KMS-11 (cell line): ENCODE measurements at regions not wholly inside any gene's neighbourhood (a gene's known extent, or its start where the extent isn't known, plus 50 kb on each side); places are given as distances from the start of the nearest gene placed in this dataset.
"Not testable (repeated sequence)": the region's sequence is repeated elsewhere in the genome, so short reads cannot be mapped to it uniquely, and the experiment has no call there.

Experiments
- H2AFZ ChIP-seq: fragments of 200-600 bp; sonication (generic); 2 replicates; pipeline ENCODE4 v1.6.1; 2016; ENCODE audit warnings: antibody characterized with exemption, mixed run types, low read depth
- H3K27ac ChIP-seq: fragments of 200-600 bp; sonication (generic); 2 replicates; pipeline ENCODE4 v1.6.1; 2016; ENCODE audit warnings: mild to moderate bottlenecking, mixed run types
- H3K27me3 ChIP-seq: fragments of 200-600 bp; sonication (generic); 2 replicates; pipeline ENCODE4 v1.6.1; 2017; ENCODE audit warnings: mild to moderate bottlenecking, low read depth, mixed run types, moderate library complexity; ENCODE audit not compliant: insufficient read depth
- H3K36me3 ChIP-seq: fragments of 200-600 bp; sonication (generic); 2 replicates; pipeline ENCODE4 v1.6.1; 2017; ENCODE audit warnings: mild to moderate bottlenecking, mixed run types; ENCODE audit not compliant: insufficient read depth
- H3K4me1 ChIP-seq: fragments of 200-600 bp; sonication (generic); 2 replicates; pipeline ENCODE4 v1.6.1; 2016; ENCODE audit warnings: mild to moderate bottlenecking, low read depth, mixed run types; ENCODE audit not compliant: poor library complexity, severe bottlenecking
- H3K4me2 ChIP-seq: fragments of 200-600 bp; sonication (generic); 2 replicates; pipeline ENCODE4 v1.7.0; 2016; ENCODE audit warnings: mild to moderate bottlenecking, mixed run types
- H3K4me3 ChIP-seq: fragments of 200-600 bp; sonication (generic); IDR thresholded peaks from 2 replicates; pipeline ENCODE4 v1.6.1; 2017; ENCODE audit warnings: low read depth, low read length, mixed read lengths; ENCODE audit not compliant: insufficient read depth
- H3K79me2 ChIP-seq: fragments of 200-600 bp; sonication (generic); 2 replicates; pipeline ENCODE4 v1.6.1; 2016; ENCODE audit warnings: low read depth, mixed run types; ENCODE audit not compliant: insufficient read depth
- H3K9ac ChIP-seq: fragments of 200-600 bp; sonication (generic); 2 replicates; pipeline ENCODE4 v1.6.1; 2016; ENCODE audit warnings: mild to moderate bottlenecking, mixed run types
- H4K20me1 ChIP-seq: fragments of 200-600 bp; sonication (generic); 2 replicates; pipeline ENCODE4 v1.6.1; 2016; ENCODE audit warnings: mild to moderate bottlenecking, mixed run types; ENCODE audit not compliant: insufficient read depth

DNA sequence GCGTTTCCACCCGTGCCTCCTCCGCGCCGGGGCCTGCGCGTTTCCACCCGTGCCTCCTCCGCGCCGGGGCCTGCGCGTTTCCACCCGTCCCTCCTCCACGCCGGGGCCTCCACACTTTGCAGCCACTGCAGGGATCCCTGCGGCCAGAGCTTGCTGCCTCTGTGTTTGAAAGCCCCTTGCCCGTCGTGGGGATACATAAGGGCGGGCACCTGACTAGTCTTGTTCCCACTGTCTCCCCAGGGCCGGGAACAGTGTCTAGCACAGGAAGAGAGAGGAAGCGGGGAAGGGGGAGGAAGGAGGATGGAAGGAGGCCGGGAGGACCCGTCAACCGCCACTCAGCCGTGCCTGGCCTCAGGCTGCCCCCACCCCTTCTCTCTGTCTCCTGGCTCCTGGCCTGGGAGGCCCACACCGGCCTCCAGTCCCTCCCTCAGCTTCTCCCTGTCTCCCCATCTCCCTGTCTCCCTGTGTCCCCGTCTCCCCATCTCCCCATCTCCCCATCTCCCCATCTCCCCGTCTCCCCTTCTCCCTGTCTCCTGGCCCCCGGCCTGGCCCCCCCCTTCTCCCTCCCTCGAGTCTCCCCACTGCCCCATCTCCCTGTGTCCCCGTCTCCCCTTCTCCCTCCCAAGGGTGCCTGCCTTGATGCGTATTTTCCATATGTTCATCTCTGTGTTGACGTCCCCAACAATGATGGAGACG is 155.6 kb upstream of the ZNF469 start:
- not testable (repeated sequence) for H3K9ac ChIP-seq, H3K79me2 ChIP-seq, H3K4me2 ChIP-seq, H3K36me3 ChIP-seq, H3K4me3 ChIP-seq, H3K27ac ChIP-seq, H3K4me1 ChIP-seq, H2AFZ ChIP-seq, H4K20me1 ChIP-seq
- peaks cover 22% of the 10 kb centered on the region; the same call in 1 of the 2 replicates for H3K27me3 ChIP-seq

DNA sequence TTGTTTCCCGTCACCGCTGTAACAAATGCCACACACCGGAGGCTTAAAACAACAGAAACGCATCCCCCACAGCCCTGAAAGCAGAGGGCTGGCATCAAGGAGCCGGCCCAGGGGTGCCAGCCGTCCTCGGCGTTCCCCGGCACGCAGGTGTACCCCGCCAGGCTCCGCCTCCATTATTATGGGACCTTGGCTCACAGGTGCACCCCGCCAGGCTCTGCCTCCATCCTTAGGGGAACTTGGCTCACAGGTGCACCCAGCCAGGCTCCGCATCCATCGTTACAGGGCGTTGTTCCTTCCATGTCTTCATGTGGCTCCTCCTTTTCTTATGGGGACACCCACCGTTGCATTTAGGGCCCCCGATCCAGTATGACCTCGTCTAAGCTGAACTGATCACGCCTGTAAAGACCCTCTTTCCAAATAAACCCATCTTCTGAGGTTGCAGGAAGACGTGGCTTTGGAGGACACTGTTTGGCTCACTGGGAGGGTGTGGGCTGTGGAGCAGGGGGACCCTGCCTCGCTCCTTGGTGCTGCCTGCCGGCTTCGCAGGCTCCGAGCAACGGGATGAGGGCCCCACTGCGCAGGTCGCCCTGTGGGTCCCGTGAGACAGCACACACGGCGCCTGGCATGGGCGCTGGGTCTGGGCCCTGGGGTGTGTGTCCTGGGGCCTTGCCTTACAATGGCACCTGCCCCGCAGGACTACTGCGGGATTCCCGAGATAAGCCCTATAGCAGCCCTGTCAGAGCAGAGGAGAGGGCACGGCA is 154.9 kb upstream of the ZNF469 start:
- H3K4me3 ChIP-seq, H4K20me1 ChIP-seq, H3K27ac ChIP-seq, H3K79me2 ChIP-seq, H3K9ac ChIP-seq, H3K4me1 ChIP-seq, H3K36me3 ChIP-seq, H3K4me2 ChIP-seq, H2AFZ ChIP-seq: not testable (repeated sequence)
- H3K27me3 ChIP-seq: peaks cover 26% of the 10 kb centered on the region; the same call in 1 of the 2 replicates

DNA sequence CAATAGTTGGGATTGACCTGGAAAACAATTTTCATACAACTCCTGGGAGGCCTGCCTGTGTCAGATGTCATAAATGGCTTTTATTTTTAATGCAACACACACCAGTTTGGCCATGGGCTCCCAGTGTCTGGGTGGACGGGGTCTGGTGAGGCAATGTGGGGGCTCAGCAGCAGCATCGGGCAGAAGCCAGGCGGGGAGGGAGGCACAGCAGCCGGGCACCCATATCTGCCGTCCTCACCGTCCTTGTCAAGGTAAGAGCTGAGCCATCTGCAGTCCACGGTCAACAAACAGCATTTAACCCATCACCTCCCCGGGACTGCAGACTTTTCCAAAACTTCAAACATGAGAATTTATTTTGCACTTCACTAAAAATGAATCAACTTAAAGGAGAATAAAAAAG is 154.0 kb upstream of the ZNF469 start:
- not testable (repeated sequence) for H2AFZ ChIP-seq, H3K27ac ChIP-seq, H3K36me3 ChIP-seq, H3K4me2 ChIP-seq, H3K4me1 ChIP-seq, H3K9ac ChIP-seq, H4K20me1 ChIP-seq, H3K4me3 ChIP-seq, H3K79me2 ChIP-seq
- peaks cover 22% of the 10 kb centered on the region; the same call in 1 of the 2 replicates for H3K27me3 ChIP-seq

DNA sequence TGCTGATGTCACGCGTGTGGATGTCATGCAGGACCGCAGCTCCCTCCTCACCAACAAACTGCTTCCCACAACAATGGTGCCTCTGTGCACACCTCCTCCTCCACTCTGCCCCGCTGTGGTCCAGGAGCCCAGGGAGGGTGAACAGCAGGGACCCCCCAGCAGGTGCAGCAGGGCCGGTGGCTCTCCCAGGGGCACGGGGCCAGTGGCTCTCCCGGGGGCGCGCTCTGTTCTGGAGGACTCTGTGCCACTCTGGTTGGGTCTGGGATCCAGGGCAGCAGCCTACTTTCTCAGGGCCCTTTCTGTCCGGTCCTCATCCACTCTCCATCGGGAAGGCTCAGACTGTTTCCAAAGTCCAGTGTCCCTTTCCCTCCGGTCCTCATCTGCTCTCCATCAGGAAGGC is 153.0 kb upstream of the ZNF469 start:
- not testable (repeated sequence) for H4K20me1 ChIP-seq, H3K4me3 ChIP-seq, H3K36me3 ChIP-seq, H3K4me1 ChIP-seq, H3K9ac ChIP-seq, H3K79me2 ChIP-seq, H2AFZ ChIP-seq, H3K4me2 ChIP-seq, H3K27ac ChIP-seq
- peaks cover 27% of the 10 kb centered on the region; the same call in 1 of the 2 replicates for H3K27me3 ChIP-seq

DNA sequence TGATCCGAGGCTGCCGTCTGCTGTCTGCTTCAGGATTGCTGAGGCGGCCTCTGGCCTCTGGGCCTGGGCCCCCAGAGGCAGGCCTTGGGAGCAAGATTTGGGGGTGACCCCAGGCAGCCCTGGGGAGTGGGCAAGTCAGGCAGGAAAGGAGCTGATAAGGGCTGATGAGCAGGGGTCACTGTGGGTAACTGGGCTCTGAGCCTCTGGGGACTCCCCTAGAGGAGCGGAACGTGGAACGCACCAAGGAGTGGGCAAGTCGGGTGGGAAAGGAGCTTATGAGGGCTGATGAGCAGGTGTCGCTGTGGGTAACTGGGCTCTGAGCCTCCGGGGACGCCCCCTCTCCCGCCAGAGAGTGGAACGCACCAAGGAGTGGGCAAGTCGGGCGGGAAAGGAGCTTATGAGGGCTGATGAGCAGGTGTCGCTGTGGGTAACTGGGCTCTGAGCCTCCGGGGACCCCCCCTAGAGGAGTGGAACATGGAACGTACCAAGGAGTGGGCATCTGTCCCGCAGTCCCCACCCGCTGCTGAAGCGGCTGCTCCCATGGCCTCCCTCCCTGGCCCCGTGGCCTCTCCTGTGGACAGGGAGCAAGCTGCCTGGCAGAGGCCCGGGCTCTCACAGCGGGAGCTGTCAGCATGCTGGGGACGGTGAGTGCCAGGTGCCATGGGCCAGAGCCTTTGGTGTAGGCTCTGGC is 152.3 kb upstream of the ZNF469 start:
- not testable (repeated sequence) for H3K9ac ChIP-seq, H3K36me3 ChIP-seq, H3K4me2 ChIP-seq, H3K4me1 ChIP-seq, H3K4me3 ChIP-seq, H2AFZ ChIP-seq, H3K27ac ChIP-seq, H3K79me2 ChIP-seq, H4K20me1 ChIP-seq
- peaks cover 29% of the 10 kb centered on the region; the same call in 1 of the 2 replicates for H3K27me3 ChIP-seq

DNA sequence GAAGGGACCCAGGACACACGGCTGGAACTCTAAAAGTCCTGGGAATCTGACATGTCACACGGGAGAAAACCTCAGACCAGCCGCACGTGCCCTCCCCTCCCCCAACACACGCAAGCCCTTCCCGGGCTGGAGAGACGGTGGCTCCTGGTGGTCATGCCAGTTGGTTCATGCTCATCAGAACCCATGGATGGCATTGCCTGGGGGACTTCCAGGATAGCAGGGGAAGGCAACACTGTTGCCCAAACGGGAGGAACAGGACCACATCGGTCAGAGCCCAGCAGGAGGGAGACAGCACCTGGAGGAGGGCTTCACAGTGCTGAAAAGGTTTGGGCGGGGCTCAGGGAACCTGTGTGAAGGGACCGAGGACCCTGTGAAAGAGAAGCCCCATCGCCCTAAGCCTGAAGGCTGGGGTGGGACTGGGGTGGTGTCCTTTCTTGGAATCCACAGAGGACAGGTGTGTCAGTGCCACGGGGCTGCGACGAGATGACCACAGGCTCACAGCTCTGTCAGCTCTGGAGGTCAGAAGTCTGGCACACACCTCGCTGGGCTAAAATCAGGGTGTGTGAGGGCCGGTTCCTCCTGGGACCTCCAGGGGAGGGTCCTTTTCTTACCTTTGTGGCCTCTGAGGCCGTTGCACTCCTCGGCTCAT is 151.7 kb upstream of the ZNF469 start:
- not testable (repeated sequence) for H3K4me1 ChIP-seq, H3K36me3 ChIP-seq, H2AFZ ChIP-seq, H3K4me3 ChIP-seq, H4K20me1 ChIP-seq, H3K27ac ChIP-seq, H3K4me2 ChIP-seq, H3K79me2 ChIP-seq, H3K9ac ChIP-seq
- peaks cover 32% of the 10 kb centered on the region; the same call in 1 of the 2 replicates for H3K27me3 ChIP-seq

DNA sequence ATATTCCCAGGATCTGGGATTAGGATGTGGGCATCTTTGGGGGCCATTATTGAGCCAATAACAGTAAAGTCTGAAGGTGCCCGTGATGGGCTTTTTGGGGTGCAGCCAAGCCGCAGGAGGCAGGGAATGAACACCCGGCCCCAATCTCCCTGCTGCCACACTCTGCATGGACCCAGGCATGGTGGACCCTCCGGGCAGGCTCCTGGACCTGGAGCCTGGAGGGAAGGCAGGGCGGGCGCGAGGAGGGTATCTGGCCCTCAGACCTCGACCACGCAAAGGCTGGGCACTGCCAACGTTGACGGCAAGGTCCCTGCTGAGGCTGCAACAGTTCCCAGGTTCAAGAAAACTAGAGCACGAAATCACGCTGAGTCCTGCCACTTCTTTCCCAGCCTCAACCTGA is 150.9 kb upstream of the ZNF469 start:
- H3K9ac ChIP-seq, H3K4me1 ChIP-seq, H3K27ac ChIP-seq: not testable (repeated sequence)

DNA sequence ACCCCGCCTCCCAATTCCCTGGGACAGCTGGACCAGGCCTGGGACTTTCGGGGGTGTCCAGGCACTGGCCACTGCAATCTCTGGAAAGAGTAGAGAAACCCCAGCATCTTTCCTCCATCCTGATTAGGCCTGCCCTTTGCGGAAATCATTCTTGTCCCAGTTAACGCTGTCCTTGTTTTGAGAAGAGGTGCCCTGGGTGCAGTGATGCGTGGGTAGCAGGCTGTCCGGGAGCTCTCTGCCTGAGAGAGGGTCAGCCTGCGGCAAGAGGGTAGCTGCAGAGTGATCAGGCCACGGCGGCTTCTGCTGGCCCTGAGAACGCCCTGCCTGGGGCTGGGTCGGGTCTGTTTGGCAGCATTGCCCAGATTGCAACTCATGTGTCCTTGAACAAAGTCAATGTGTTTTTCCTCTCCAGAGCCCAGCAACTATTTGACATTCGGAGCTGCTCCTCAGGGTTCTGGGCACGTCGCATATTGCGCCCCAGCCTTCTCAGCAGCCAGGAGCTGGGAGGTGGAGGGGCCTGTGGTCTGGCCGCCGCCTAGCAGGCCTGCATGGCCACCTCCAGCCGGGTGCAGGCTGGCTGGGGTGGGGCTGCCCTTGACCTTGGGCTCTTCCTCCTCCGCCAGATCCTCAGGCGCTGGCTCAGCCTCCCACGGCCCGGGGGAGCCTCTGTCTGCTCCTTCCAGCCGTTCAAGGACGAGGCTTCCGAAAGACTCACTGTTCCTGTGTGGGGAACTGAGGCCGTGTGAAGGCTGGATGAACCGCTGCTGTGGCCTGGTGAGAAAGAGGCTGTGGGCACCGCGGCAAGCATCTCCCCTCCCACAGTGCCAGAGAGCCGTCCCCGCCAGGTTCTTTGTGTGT is 150.1 kb upstream of the ZNF469 start:
- not testable (repeated sequence) for H3K4me2 ChIP-seq, H3K36me3 ChIP-seq, H3K27ac ChIP-seq, H3K4me3 ChIP-seq, H2AFZ ChIP-seq, H3K79me2 ChIP-seq, H3K4me1 ChIP-seq, H3K9ac ChIP-seq, H4K20me1 ChIP-seq
- H3K27me3 ChIP-seq: peaks cover 37% of the 10 kb centered on the region

More for the DNA sequence above, 150.9 kb upstream of the ZNF469 start:
- H3K36me3 ChIP-seq, H3K4me3 ChIP-seq, H2AFZ ChIP-seq, H3K79me2 ChIP-seq, H4K20me1 ChIP-seq, H3K4me2 ChIP-seq: not testable (repeated sequence)
- H3K27me3 ChIP-seq: peaks cover 37% of the 10 kb centered on the region
